Fibroblast of lung (primary cell): ENCODE measurements at regions not wholly inside any gene's neighbourhood (a gene's known extent, or its start where the extent isn't known, plus 50 kb on each side); places are given as distances from the start of the nearest gene placed in this dataset.

ENCODE experiments used
- EZH2 ChIP-seq: IDR thresholded peaks from 2 replicates; pipeline ENCODE4 v1.5.1; 2012; ENCODE audit warnings: low read length, control low read depth, mild to moderate bottlenecking; ENCODE audit errors: missing control alignments
- TF ChIP-seq, protein P1 (sequence below), 2 donors: IDR thresholded peaks in 1 of 2; conservative IDR thresholded peaks in 1 of 2; 1 replicate in 1 of 2; 2 replicates in 1 of 2; pipeline ENCODE4 v1.5.1; 2011 to 2012; ENCODE audit warnings: low read length in 2 of 2, control low read depth in 1 of 2, inconsistent platforms in 1 of 2, low read depth in 1 of 2, mild to moderate bottlenecking in 1 of 2

- TF ChIP-seq, protein P1, sequence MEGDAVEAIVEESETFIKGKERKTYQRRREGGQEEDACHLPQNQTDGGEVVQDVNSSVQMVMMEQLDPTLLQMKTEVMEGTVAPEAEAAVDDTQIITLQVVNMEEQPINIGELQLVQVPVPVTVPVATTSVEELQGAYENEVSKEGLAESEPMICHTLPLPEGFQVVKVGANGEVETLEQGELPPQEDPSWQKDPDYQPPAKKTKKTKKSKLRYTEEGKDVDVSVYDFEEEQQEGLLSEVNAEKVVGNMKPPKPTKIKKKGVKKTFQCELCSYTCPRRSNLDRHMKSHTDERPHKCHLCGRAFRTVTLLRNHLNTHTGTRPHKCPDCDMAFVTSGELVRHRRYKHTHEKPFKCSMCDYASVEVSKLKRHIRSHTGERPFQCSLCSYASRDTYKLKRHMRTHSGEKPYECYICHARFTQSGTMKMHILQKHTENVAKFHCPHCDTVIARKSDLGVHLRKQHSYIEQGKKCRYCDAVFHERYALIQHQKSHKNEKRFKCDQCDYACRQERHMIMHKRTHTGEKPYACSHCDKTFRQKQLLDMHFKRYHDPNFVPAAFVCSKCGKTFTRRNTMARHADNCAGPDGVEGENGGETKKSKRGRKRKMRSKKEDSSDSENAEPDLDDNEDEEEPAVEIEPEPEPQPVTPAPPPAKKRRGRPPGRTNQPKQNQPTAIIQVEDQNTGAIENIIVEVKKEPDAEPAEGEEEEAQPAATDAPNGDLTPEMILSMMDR (conservative IDR thresholded peaks at IDR 0.05 in 1 of 2, IDR thresholded peaks at IDR 0.05 in 1 of 2; ENCODE audit: low read depth in 1 of 2, low read length in 2 of 2): no peak
- TF ChIP-seq EZH2: no peak
Observed at GRCh38 chr3:13143381-13144004, 70.3 kb upstream of the IQSEC1 start.
